Gastroesophageal sphincter (tissue), 4 donors: ENCODE measurements at regions not wholly inside any gene's neighbourhood (a gene's known extent, or its start where the extent isn't known, plus 50 kb on each side); places are given as distances from the start of the nearest gene placed in this dataset.

Source experiments
- ATAC-seq: fragments of 150-250 bp; one replicate; pipeline ENCODE4 v1.9.1; 2016; ENCODE audit warnings: mild to moderate bottlenecking, moderate library complexity
- H3K27ac ChIP-seq, 4 donors: fragments of 200-600 bp; sonication (generic) in 3 of 4; 1 replicate in 3 of 4; 2 replicates in 1 of 4; pipeline ENCODE4 v1.5.1; 2016 to 2019
- H3K27me3 ChIP-seq: fragments of 200-600 bp; sonication (generic); one replicate; pipeline ENCODE4 v1.5.1; 2019
- H3K36me3 ChIP-seq, 2 donors: fragments of 200-600 bp; sonication (generic); one replicate each; pipeline ENCODE4 v1.5.1; 2019; ENCODE audit warnings: control low read depth in 1 of 2
- H3K4me1 ChIP-seq, 3 donors: fragments of 200-600 bp; sonication (generic); 1 replicate in 2 of 3; 2 replicates in 1 of 3; pipeline ENCODE4 v1.5.1; 2016 to 2019; ENCODE audit warnings: control low read depth in 2 of 3
- H3K4me3 ChIP-seq, 2 donors: fragments of 200-600 bp; sonication (generic); one replicate each; pipeline ENCODE4 v1.5.1; 2019; ENCODE audit warnings: mild to moderate bottlenecking in 1 of 2, moderate library complexity in 1 of 2
- H3K9me3 ChIP-seq, 3 donors: fragments of 200-600 bp; sonication (generic); one replicate each; pipeline ENCODE4 v1.5.1; 2017 to 2019; ENCODE audit warnings: control low read depth in 2 of 3
- EP300 ChIP-seq: sonication (generic); formaldehyde crosslinking; IDR thresholded peaks from one replicate; pipeline ENCODE4 v1.6.1; 2017; ENCODE audit warnings: antibody characterized with exemption, mild to moderate bottlenecking
- POLR2A ChIP-seq, 2 donors: fragments of 450-650 bp; IDR thresholded peaks; one replicate each; pipeline ENCODE4 v1.6.1; 2017; ENCODE audit warnings: antibody characterized with exemption in 2 of 2, mild to moderate bottlenecking in 2 of 2, moderate library complexity in 1 of 2
- POLR2AphosphoS5 ChIP-seq: sonication (generic); formaldehyde crosslinking; IDR thresholded peaks from one replicate; pipeline ENCODE4 v1.6.1; 2017; ENCODE audit warnings: antibody characterized with exemption
- WGBS, 2 donors: methylation state at CpG; one replicate each; pipeline ENCODE4 v1.1.5; 2018; ENCODE audit warnings: low coverage in 1 of 2; 5-methylcytosine and 5-hydroxymethylcytosine counted together
- TF ChIP-seq, protein P1 (sequence below), 4 experiments: fragments of 200-600 bp in 2 of 4; fragments of 450-650 bp in 2 of 4; sonication (generic) in 1 of 4; IDR thresholded peaks; one replicate each; pipeline ENCODE4 v1.5.1; 2017 to 2019; ENCODE audit warnings: antibody characterized with exemption in 4 of 4, mild to moderate bottlenecking in 2 of 4, moderate library complexity in 2 of 4

DNA sequence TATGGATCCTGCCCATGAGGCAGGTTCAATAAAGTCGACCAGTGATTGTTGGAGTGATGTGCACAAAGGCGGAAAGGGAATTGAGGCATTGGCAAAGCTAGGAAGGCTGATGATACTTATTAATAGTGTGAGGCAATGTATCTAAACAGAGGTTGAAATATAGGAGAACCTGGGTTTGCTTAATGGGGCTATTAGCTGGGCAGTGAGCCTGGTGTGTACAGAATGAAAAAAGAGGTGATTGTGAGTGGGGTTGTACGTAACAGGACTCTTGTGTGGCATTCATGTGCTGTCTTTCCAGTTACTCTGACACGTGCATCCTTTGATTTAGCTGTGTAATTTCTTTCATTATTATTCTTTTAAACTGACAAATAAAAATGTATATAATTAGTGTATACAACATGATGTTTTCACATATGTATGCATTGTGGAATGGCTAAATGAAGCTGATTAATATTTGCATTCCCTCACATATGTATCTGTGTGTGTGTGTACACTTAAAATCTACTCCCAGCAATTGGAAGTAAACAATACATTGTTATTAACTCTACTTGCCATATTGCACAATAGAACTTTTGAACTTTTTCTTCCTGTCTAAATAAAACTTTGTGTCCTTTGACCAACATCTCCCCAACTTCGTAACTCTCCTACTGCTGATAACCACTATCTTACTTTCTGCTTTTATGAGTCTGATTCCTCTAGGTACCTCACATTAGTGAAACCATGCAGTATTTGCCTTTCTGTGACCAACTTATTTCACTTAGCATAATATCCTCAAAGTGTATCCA is 220.5 kb upstream of the SLC35B3 start:
- Histone ChIP-seq H3K27ac (no peak overlapping the region), H3K36me3 (no peaks in the 10 kb centered on the region), H3K9me3 (no peaks in the 10 kb centered on the region), H3K4me1 (no peaks in the 10 kb centered on the region), H3K4me3 (no peak overlapping the region), H3K27me3 (no peaks in the 10 kb centered on the region)
- 80 to 81% methylated on average over 5 of the region's 5 CpGs for WGBS, 2 donors
- no peak for ATAC-seq
- TF ChIP-seq, protein P1, sequence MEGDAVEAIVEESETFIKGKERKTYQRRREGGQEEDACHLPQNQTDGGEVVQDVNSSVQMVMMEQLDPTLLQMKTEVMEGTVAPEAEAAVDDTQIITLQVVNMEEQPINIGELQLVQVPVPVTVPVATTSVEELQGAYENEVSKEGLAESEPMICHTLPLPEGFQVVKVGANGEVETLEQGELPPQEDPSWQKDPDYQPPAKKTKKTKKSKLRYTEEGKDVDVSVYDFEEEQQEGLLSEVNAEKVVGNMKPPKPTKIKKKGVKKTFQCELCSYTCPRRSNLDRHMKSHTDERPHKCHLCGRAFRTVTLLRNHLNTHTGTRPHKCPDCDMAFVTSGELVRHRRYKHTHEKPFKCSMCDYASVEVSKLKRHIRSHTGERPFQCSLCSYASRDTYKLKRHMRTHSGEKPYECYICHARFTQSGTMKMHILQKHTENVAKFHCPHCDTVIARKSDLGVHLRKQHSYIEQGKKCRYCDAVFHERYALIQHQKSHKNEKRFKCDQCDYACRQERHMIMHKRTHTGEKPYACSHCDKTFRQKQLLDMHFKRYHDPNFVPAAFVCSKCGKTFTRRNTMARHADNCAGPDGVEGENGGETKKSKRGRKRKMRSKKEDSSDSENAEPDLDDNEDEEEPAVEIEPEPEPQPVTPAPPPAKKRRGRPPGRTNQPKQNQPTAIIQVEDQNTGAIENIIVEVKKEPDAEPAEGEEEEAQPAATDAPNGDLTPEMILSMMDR (IDR thresholded peaks at IDR 0.05): no peak
- no peak for TF ChIP-seq EP300
- TF ChIP-seq POLR2A (IDR thresholded peaks at IDR 0.05): no peak

DNA sequence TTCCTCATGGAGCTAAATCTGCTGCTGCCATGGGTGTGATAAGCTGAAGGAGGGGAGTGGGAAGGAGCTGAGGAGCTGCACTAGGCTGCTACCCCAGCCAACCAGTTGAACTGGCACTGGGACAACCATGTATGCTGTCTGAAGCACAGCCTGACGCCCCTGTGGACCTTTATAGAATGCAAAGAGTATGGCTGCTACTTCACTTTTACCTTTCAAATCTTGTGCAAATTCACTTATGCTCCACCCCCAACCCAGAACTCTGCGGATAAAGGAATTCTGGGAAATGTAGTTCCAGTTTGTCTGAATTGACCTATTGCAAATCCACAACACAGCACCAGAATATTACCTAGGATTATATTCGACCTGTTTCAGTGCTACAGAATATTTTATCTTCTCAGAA is 217.4 kb upstream of the SLC35B3 start:
- TF ChIP-seq EP300: no peak
- H3K9me3 ChIP-seq: no peaks in the 10 kb centered on the region
- H3K4me1 ChIP-seq: no peaks in the 10 kb centered on the region
- no peak overlapping the region for H3K4me3 ChIP-seq
- WGBS, 2 donors: 50 to 75% methylated on average over 2 of the region's 3 CpGs
- ATAC-seq: no peak
- no peaks in the 10 kb centered on the region for H3K27me3 ChIP-seq
- no peak overlapping the region for H3K27ac ChIP-seq
- H3K36me3 ChIP-seq: no peaks in the 10 kb centered on the region

DNA sequence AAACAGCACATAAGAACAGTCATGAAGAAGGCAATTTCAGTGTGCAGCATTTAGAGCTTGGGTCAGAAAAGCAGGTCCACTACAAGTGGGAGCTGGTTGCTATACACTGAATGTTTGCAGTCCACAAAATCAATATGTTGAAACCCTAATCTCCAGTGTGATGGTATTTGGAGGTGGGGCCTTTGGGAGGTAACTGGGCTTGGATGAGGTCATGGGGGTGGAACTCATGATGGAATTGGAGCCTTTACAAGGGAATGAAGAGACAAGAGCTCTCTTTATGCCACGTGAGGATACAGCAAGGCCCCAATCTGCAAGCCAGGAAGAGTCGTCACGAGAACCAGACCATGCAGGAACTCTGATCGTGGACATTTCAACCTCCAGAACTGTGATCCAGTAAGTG is 216.7 kb upstream of the SLC35B3 start:
- no peak for ATAC-seq
- TF ChIP-seq EP300: no peak
- TF ChIP-seq, protein P1 (IDR thresholded peaks at IDR 0.05): no peak
- TF ChIP-seq POLR2A (IDR thresholded peaks at IDR 0.05): no peak
- no peak for TF ChIP-seq POLR2AphosphoS5
- WGBS, 2 donors: 77% methylated on average over 4 of the region's 4 CpGs; no CpG with 5 or more reads in 1 of the 2 donors

DNA sequence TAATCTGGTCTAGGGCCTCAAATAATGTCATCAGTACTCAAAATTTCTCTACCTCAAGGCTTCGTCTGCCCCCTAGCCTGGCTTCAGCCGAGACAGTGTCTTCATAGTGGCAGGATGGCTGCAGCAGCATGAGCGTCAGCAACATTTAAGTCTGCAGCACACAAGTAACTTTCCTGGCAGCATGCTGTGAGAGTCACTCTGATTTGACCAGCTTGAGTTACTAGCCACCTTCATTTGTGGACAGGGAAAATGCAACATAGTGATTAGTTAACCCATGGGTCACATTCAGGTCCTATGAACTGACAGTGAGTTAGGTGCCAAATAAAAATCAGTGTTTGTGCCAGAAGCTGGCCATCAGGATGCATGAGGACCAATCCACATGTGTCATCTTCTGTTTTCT is 209.9 kb upstream of the SLC35B3 start:
- H3K27ac ChIP-seq: no peak overlapping the region
- H3K27me3 ChIP-seq: no peaks in the 10 kb centered on the region
- no peaks in the 10 kb centered on the region for H3K4me1 ChIP-seq
- TF ChIP-seq, protein P1 (IDR thresholded peaks at IDR 0.05): no peak
- TF ChIP-seq POLR2AphosphoS5 (no peak), EP300 (no peak), POLR2A (IDR thresholded peaks at IDR 0.05) (no peak)
- ATAC-seq: no peak
- no peaks in the 10 kb centered on the region for H3K36me3 ChIP-seq
- H3K9me3 ChIP-seq: no peaks in the 10 kb centered on the region
- 74 to 82% methylated on average over 2 to 3 of the region's 3 CpGs for WGBS, 2 donors
- no peak overlapping the region for H3K4me3 ChIP-seq

More for the DNA sequence above, 216.7 kb upstream of the SLC35B3 start:
- no peak overlapping the region for H3K4me3 ChIP-seq
- no peaks in the 10 kb centered on the region for H3K4me1 ChIP-seq
- no peaks in the 10 kb centered on the region for H3K27me3 ChIP-seq
- H3K27ac ChIP-seq: no peak overlapping the region
- no peaks in the 10 kb centered on the region for H3K36me3 ChIP-seq
- H3K9me3 ChIP-seq: no peaks in the 10 kb centered on the region

DNA sequence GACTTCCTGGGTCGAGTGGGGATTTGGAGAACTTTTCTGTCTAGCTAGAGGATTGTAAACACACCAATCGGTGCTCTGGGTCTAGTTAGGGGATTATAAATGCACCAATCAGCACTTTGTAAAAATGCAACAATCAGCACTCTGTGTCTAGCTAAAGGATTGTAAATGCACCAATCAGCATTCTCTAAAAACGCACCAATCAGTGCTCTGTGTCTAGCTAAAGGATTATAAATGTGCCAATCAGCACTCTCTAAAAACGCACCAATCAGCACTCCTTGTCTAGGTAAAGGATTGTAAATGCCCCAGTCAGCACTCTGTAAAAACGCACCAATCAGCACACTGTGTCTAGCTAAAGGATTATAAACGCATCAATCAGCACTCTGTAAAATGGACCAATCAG is 209.0 kb upstream of the SLC35B3 start:
- Histone ChIP-seq H3K27ac (no peak overlapping the region), H3K4me3 (no peak overlapping the region), H3K9me3 (no peaks in the 10 kb centered on the region), H3K27me3 (no peaks in the 10 kb centered on the region), H3K4me1 (no peaks in the 10 kb centered on the region), H3K36me3 (no peaks in the 10 kb centered on the region)
- ATAC-seq: no peak
- TF ChIP-seq POLR2A (IDR thresholded peaks at IDR 0.05): no peak
- TF ChIP-seq POLR2AphosphoS5: no peak
- TF ChIP-seq, protein P1 (IDR thresholded peaks at IDR 0.05): no peak
- TF ChIP-seq EP300: no peak
- 77 to 90% methylated on average over 3 to 6 of the region's 6 CpGs for WGBS, 2 donors
